ENCODE measurements at regions not wholly inside any gene's neighbourhood (a gene's known extent, or its start where the extent isn't known, plus 50 kb on each side); places are given as distances from the start of the nearest gene placed in this dataset.

GRCh38 chr5:82389347-82389746 is 111.2 kb upstream of the RPS23 start:
- no peak for TF ChIP-seq POLR2A (IDR thresholded peaks at IDR 0.05)
- no peak for TF ChIP-seq CTCF (IDR thresholded peaks at IDR 0.05)
